K562 (cell line): ENCODE measurements at regions not wholly inside any gene's neighbourhood (a gene's known extent, or its start where the extent isn't known, plus 50 kb on each side); places are given as distances from the start of the nearest gene placed in this dataset.

Source experiments
- ATAC-seq: fragments of 200-7000 bp; cut with Tn5 transposase; 3 replicates; pipeline ENCODE4 v1.9.1; 2020; ENCODE audit warnings: moderate library complexity
- BruUV-seq: library from RNA; stranded (reverse); fragments of 400-500 nt; replicated peaks from 2 replicates; lab custom pipeline; 2021; lab: Mats Ljungman, UMichigan
- CTCF ChIA-PET: fragments of 300-600 bp; formaldehyde crosslinking; extraction: SDS; loops from one replicate; lab custom pipeline; 2021; ENCODE audit warnings: low intra/inter-chr PET ratio; lab: Yijun Ruan, JAX
- POLR2A ChIA-PET: fragments of 300-600, 350-650 bp; sonication (Branson Sonifier 250); formaldehyde crosslinking; extraction: SDS; loops from one replicate; lab custom pipeline; 2021; ENCODE audit warnings: antibody characterized with exemption, inconsistent platforms; lab: Yijun Ruan, JAX
- DNase-seq, 4 experiments: peaks; one replicate each; pipeline versions ENCODE4 v3.0.0 to v3.0.0-alpha.2; 2011 to 2018; ENCODE audit warnings: low spot score in 3 of 4, mixed read lengths in 3 of 4; ENCODE audit errors: extremely low read depth in 1 of 4
- FAIRE-seq: peaks from 2 replicates; lab custom pipeline; 2011; peaks lifted over from hg19 to GRCh38; lab: Jason Lieb, UNC
- H2AFZ ChIP-seq: 2 replicates; pipeline ENCODE4 v1.6.0; 2011; ENCODE audit warnings: low read depth, low read length, control low read depth, inconsistent platforms
- H3K27ac ChIP-seq: fragments of 200-600 bp; 3 replicates; pipeline ENCODE4 v1.8.0; 2011; ENCODE audit warnings: low read depth, mild to moderate bottlenecking, control low read depth, inconsistent platforms, low read length, moderate library complexity, mixed read lengths; ENCODE audit errors: extremely low read depth
- H3K27me3 ChIP-seq, 2 experiments: fragments of 300-600 bp in 1 of 2; 2 replicates in 1 of 2; 3 replicates in 1 of 2; pipeline versions ENCODE4 v1.6.0 to v1.8.0; 2011; ENCODE audit warnings: inconsistent platforms in 2 of 2, low read length in 2 of 2, mild to moderate bottlenecking in 1 of 2, mixed read lengths in 1 of 2, moderate library complexity in 1 of 2; ENCODE audit not compliant: control insufficient read depth in 2 of 2, insufficient read depth in 2 of 2
- H3K36me3 ChIP-seq: fragments of 300-600 bp; 3 replicates; pipeline ENCODE4 v1.8.0; 2011; ENCODE audit warnings: mild to moderate bottlenecking, low read length, inconsistent platforms; ENCODE audit not compliant: control insufficient read depth, insufficient read depth
- H3K4me1 ChIP-seq, 2 experiments: fragments of 200-600 bp in 1 of 2; replicated peaks in 1 of 2; 2 replicates in 1 of 2; 3 replicates in 1 of 2; pipeline versions ENCODE4 v1.5.1 to v1.8.0; 2011; ENCODE audit warnings: inconsistent platforms in 2 of 2, low read length in 2 of 2, mild to moderate bottlenecking in 1 of 2, mixed read lengths in 1 of 2, moderate library complexity in 1 of 2; ENCODE audit not compliant: control insufficient read depth in 2 of 2, insufficient read depth in 2 of 2
- H3K4me2 ChIP-seq: 2 replicates; pipeline ENCODE4 v1.6.1; 2011; ENCODE audit warnings: low read length, control low read depth, inconsistent platforms, mixed read lengths; ENCODE audit not compliant: insufficient read depth
- H3K4me3 ChIP-seq: fragments of 200-600 bp; sonication (generic), shearing (Covaris generic); 2 replicates; pipeline ENCODE4 v1.5.1; 2016; ENCODE audit warnings: control low read depth, inconsistent platforms
- H3K79me2 ChIP-seq: fragments of 200-600 bp; 3 replicates; pipeline ENCODE4 v1.8.0; 2011; ENCODE audit warnings: low read length, inconsistent platforms; ENCODE audit not compliant: control insufficient read depth, insufficient read depth
- H3K9ac ChIP-seq, 2 experiments: 2 replicates each; pipeline versions ENCODE4 v1.6.0 to v1.6.1; 2011; ENCODE audit warnings: low read depth in 2 of 2, low read length in 2 of 2, control low read depth in 1 of 2, inconsistent platforms in 1 of 2, mild to moderate bottlenecking in 1 of 2, mixed read lengths in 1 of 2; ENCODE audit not compliant: insufficient read depth in 1 of 2
- H3K9me1 ChIP-seq: one replicate; pipeline ENCODE4 v1.6.0; 2011; ENCODE audit warnings: inconsistent platforms, mild to moderate bottlenecking, low read length, moderate library complexity; ENCODE audit not compliant: control insufficient read depth, insufficient read depth
- H3K9me3 ChIP-seq: replicated peaks from 2 replicates; pipeline ENCODE4 v1.5.1; 2011; ENCODE audit warnings: low read depth, low read length, inconsistent platforms; ENCODE audit not compliant: control insufficient read depth, insufficient read depth
- H4K20me1 ChIP-seq: replicated peaks from 2 replicates; pipeline ENCODE4 v1.6.1; 2011; ENCODE audit warnings: low read length, inconsistent platforms, mixed read lengths; ENCODE audit not compliant: control insufficient read depth, insufficient read depth
- HMGXB4 ChIP-seq: sonication (generic); formaldehyde crosslinking; IDR thresholded peaks from 2 replicates; pipeline ENCODE4 v1.8.1; 2023; ENCODE audit warnings: mild to moderate bottlenecking, missing genetic modification reagents
- NR2F6 ChIP-seq: fragments of 450-650 bp; formaldehyde crosslinking; IDR thresholded peaks from 2 replicates; pipeline ENCODE4 v1.4.0; 2020; ENCODE audit warnings: mild to moderate bottlenecking
- SMAD4 ChIP-seq: fragments of 250-450 bp; sonication (Bioruptor Pico); conservative IDR thresholded peaks from 2 replicates; pipeline ENCODE4 v1.8.0; 2021; ENCODE audit warnings: inconsistent platforms, mild to moderate bottlenecking, moderate library complexity
- WGBS: fragments of 100-300 bp; shearing (Covaris generic); methylation state at CpG from one replicate; pipeline ENCODE4 v1.1.6; 2016; ENCODE audit warnings: low coverage, mixed read lengths; ENCODE audit not compliant: insufficient coverage; ENCODE audit errors: missing lambda C conversion rate; 5-methylcytosine and 5-hydroxymethylcytosine counted together
- in situ Hi-C: fragments of 300-500 bp; cut with MboI; formaldehyde crosslinking; loops from 4 replicates; pipeline ENCODE4 v1.15.0; 2018; ENCODE audit warnings: inconsistent platforms, mixed read lengths
- intact Hi-C: fragments of 100-400 bp; cut with micrococcal nuclease; formaldehyde crosslinking; loops from 2 replicates; pipeline ENCODE4 v1.14.2; 2022
- TF ChIP-seq, protein P1 (sequence below): sonication (generic); formaldehyde crosslinking; IDR thresholded peaks from 2 replicates; pipeline ENCODE4 v1.8.0; 2023; ENCODE audit warnings: mild to moderate bottlenecking, missing genetic modification reagents

- TF ChIP-seq, protein P1, sequence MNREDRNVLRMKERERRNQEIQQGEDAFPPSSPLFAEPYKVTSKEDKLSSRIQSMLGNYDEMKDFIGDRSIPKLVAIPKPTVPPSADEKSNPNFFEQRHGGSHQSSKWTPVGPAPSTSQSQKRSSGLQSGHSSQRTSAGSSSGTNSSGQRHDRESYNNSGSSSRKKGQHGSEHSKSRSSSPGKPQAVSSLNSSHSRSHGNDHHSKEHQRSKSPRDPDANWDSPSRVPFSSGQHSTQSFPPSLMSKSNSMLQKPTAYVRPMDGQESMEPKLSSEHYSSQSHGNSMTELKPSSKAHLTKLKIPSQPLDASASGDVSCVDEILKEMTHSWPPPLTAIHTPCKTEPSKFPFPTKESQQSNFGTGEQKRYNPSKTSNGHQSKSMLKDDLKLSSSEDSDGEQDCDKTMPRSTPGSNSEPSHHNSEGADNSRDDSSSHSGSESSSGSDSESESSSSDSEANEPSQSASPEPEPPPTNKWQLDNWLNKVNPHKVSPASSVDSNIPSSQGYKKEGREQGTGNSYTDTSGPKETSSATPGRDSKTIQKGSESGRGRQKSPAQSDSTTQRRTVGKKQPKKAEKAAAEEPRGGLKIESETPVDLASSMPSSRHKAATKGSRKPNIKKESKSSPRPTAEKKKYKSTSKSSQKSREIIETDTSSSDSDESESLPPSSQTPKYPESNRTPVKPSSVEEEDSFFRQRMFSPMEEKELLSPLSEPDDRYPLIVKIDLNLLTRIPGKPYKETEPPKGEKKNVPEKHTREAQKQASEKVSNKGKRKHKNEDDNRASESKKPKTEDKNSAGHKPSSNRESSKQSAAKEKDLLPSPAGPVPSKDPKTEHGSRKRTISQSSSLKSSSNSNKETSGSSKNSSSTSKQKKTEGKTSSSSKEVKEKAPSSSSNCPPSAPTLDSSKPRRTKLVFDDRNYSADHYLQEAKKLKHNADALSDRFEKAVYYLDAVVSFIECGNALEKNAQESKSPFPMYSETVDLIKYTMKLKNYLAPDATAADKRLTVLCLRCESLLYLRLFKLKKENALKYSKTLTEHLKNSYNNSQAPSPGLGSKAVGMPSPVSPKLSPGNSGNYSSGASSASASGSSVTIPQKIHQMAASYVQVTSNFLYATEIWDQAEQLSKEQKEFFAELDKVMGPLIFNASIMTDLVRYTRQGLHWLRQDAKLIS (CRISPR knock-in tag): no peak
Measured at GRCh38 chr5:163172540-163173338, 264.7 kb upstream of the CCNG1 start (continued).

DNA sequence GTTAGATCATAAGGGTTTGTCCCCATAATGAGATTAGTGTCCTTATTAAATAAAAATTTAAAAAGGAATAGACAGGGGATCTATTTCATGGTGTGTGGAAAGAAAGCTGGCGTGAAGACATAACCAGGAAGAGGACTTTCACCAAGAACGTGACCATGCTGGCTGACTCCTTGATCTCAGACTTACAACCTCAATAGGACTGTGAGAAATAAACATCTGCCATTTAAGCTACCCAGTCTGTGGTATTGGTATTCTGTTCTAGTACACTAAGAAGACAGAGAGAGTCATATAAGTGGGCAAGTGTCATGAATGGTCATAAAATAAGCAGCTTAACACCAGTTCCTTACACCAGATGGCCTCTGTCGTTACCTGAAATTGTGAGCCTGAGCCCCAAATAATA, 259.4 kb upstream of the CCNG1 start:
- intact Hi-C loops (no loop called here), in situ Hi-C loops (no loop called here)
- TF ChIP-seq SMAD4 (CRISPR knock-in tag): no peak
- TF ChIP-seq HMGXB4: no peak
- TF ChIP-seq NR2F6 (CRISPR knock-in tag): no peak
- ChIA-PET CTCF (no interaction called here), POLR2A (interaction anchor here (0.7 to 1.0 kb wide), 2 partner anchors 30 to 35 kb away, joined by 3 read pairs; no protein-coding TSS in a partner anchor)
- no peak overlapping the region for H3K27ac ChIP-seq
- H3K9ac ChIP-seq: no peak overlapping the region
- FAIRE-seq (no peak), DNase-seq (no peak), ATAC-seq (no peak)
- no peak overlapping the region for H2AFZ ChIP-seq
- BruUV-seq: no TSS peak
- H3K4me1 ChIP-seq: no peaks in the 10 kb centered on the region
- H4K20me1 ChIP-seq: no peaks in the 10 kb centered on the region
- H3K4me2 ChIP-seq: no peak overlapping the region
- no peaks in the 10 kb centered on the region for H3K9me1 ChIP-seq
- no peaks in the 10 kb centered on the region for H3K27me3 ChIP-seq
- H3K9me3 ChIP-seq: no peaks in the 10 kb centered on the region
- no peak overlapping the region for H3K4me3 ChIP-seq
- no peaks in the 10 kb centered on the region for H3K36me3 ChIP-seq
- 3% methylated on average over 3 of the region's 3 CpGs for WGBS
- H3K79me2 ChIP-seq: no peaks in the 10 kb centered on the region
